ENCODE measurements at regions not wholly inside any gene's neighbourhood (a gene's known extent, or its start where the extent isn't known, plus 50 kb on each side); places are given as distances from the start of the nearest gene placed in this dataset.

GRCh38 chr5:40413743-40414142 is 266.0 kb upstream of the PTGER4 start:
- intact Hi-C loops (cut with micrococcal nuclease): loop anchor here (10.0 kb wide), 2 partner anchors 271 to 699 kb away; no protein-coding TSS in a partner anchor
- Histone ChIP-seq H3K9me2 (replicated peaks; ENCODE audit: low read length) (no peaks in the 10 kb centered on the region), H3F3A (ENCODE audit: low read length, unreplicated experiment) (peaks cover 9% of the 10 kb centered on the region), H3K27me3 (ENCODE audit: low read length) (no peaks in the 10 kb centered on the region), H3K9me3 (ENCODE audit: low read length) (no peaks in the 10 kb centered on the region), H2AFZ (ENCODE audit: low read length) (no peak overlapping the region), H3K79me2 (ENCODE audit: low read length) (no peaks in the 10 kb centered on the region), H3K9ac (ENCODE audit: low read length) (no peak overlapping the region), H4K20me1 (ENCODE audit: low read length) (no peaks in the 10 kb centered on the region), H3K4me1 (ENCODE audit: insufficient read depth, low read length) (peaks cover 27% of the 10 kb centered on the region), H3K36me3 (ENCODE audit: low read depth, low read length) (no peaks in the 10 kb centered on the region), H3K4me3 (ENCODE audit: low read length) (no peak overlapping the region), H3K27ac (ENCODE audit: low read length) (no peak overlapping the region), H3K4me2 (ENCODE audit: low read length) (no peak overlapping the region)
- no peak for TF ChIP-seq EZH2 (IDR thresholded peaks at IDR 0.05; ENCODE audit: low read length, unreplicated experiment)
- no peak for TF ChIP-seq EZH2phosphoT487 (IDR thresholded peaks at IDR 0.05; ENCODE audit: borderline replicate concordance, low read length)
- no peak for TF ChIP-seq CTCF (conservative IDR thresholded peaks at IDR 0.05; ENCODE audit: low read depth, low read length)
- POLR2A ChIA-PET (ENCODE audit: unreplicated experiment): no interaction called here
- ATAC-seq (no peak), DNase-seq (no peak)
- BruUV-seq (replicated peaks): no TSS peak
- CTCF ChIA-PET: no interaction called here

GRCh38 chr5:40412771-40413170 is 266.9 kb upstream of the PTGER4 start:
- no peaks in the 10 kb centered on the region for H3K79me2 ChIP-seq (ENCODE audit: low read length)
- ChIA-PET CTCF (no interaction called here), POLR2A (ENCODE audit: unreplicated experiment) (no interaction called here)
- no TSS peak for BruUV-seq (replicated peaks)
- no peaks in the 10 kb centered on the region for H3K9me3 ChIP-seq (ENCODE audit: low read length)
- no peaks in the 10 kb centered on the region for H3K36me3 ChIP-seq (ENCODE audit: low read depth, low read length)
- H2AFZ ChIP-seq (ENCODE audit: low read length): no peak overlapping the region
- intact Hi-C loops (cut with micrococcal nuclease): loop anchor here (10.0 kb wide), 2 partner anchors 272 to 698 kb away; no protein-coding TSS in a partner anchor
- no peak for ATAC-seq
- H3K4me3 ChIP-seq (ENCODE audit: low read length): no peak overlapping the region
- DNase-seq: no peak
- no peak overlapping the region for H3K4me2 ChIP-seq (ENCODE audit: low read length)
- H3K27ac ChIP-seq (ENCODE audit: low read length): no peak overlapping the region
- no peaks in the 10 kb centered on the region for H3K27me3 ChIP-seq (ENCODE audit: low read length)
- no peaks in the 10 kb centered on the region for H4K20me1 ChIP-seq (ENCODE audit: low read length)
- peaks cover 27% of the 10 kb centered on the region for H3K4me1 ChIP-seq (ENCODE audit: insufficient read depth, low read length)
- no peaks in the 10 kb centered on the region for H3K9me2 ChIP-seq (replicated peaks; ENCODE audit: low read length)
- no peak for TF ChIP-seq EZH2 (IDR thresholded peaks at IDR 0.05; ENCODE audit: low read length, unreplicated experiment)
- TF ChIP-seq EZH2phosphoT487 (IDR thresholded peaks at IDR 0.05; ENCODE audit: borderline replicate concordance, low read length): no peak
- TF ChIP-seq CTCF (conservative IDR thresholded peaks at IDR 0.05; ENCODE audit: low read depth, low read length): no peak
- H3K9ac ChIP-seq (ENCODE audit: low read length): no peak overlapping the region
- H3F3A ChIP-seq (ENCODE audit: low read length, unreplicated experiment): peaks cover 9% of the 10 kb centered on the region

- Histone ChIP-seq H3K9ac (ENCODE audit: low read length) (peak overlapping the region; percentile 48), H3K27me3 (ENCODE audit: low read length) (no peaks in the 10 kb centered on the region), H3K4me1 (ENCODE audit: insufficient read depth, low read length) (peaks cover 27% of the 10 kb centered on the region), H3K27ac (ENCODE audit: low read length) (peak overlapping the region; percentile 90), H3K4me2 (ENCODE audit: low read length) (peak overlapping the region; percentile 65), H3F3A (ENCODE audit: low read length, unreplicated experiment) (peaks cover 9% of the 10 kb centered on the region), H2AFZ (ENCODE audit: low read length) (peak overlapping the region; percentile 51), H3K79me2 (ENCODE audit: low read length) (no peaks in the 10 kb centered on the region), H4K20me1 (ENCODE audit: low read length) (no peaks in the 10 kb centered on the region), H3K9me2 (replicated peaks; ENCODE audit: low read length) (no peaks in the 10 kb centered on the region), H3K4me3 (ENCODE audit: low read length) (peak overlapping the region; percentile 23), H3K36me3 (ENCODE audit: low read depth, low read length) (no peaks in the 10 kb centered on the region), H3K9me3 (ENCODE audit: low read length) (no peaks in the 10 kb centered on the region)
- CTCF ChIA-PET: interaction anchor here (0.6 to 0.8 kb wide), 2 partner anchors 25 to 762 kb away, joined by 5 to 9 read pairs; no protein-coding TSS in a partner anchor
- ATAC-seq: peak; percentile 98
- TF ChIP-seq EZH2 (IDR thresholded peaks at IDR 0.05; ENCODE audit: low read length, unreplicated experiment) (no peak), CTCF (conservative IDR thresholded peaks at IDR 0.05; ENCODE audit: low read depth, low read length) (no peak), EZH2phosphoT487 (IDR thresholded peaks at IDR 0.05; ENCODE audit: borderline replicate concordance, low read length) (no peak)
- TSS peak; percentile 93 for BruUV-seq (replicated peaks)
- peak; percentile 97 for DNase-seq
- POLR2A ChIA-PET (ENCODE audit: unreplicated experiment): interaction anchor here (0.6 to 0.7 kb wide), 4 partner anchors 54 to 720 kb away, joined by 3 to 10 read pairs (median 4); no protein-coding TSS in a partner anchor
- intact Hi-C loops (cut with micrococcal nuclease): loop anchor here (1.0 to 10.0 kb wide), 5 partner anchors 26 to 696 kb away; no protein-coding TSS in a partner anchor
These were observed 268.6 kb upstream of the PTGER4 start for GRCh38 chr5:40410964-40411635.
